Nephron (organoid): ENCODE measurements at regions not wholly inside any gene's neighbourhood (a gene's known extent, or its start where the extent isn't known, plus 50 kb on each side); places are given as distances from the start of the nearest gene placed in this dataset.

Source experiments
- H3K27ac Mint-ChIP-seq, 3 experiments: 2 replicates each; pipeline ENCODE4 v1.8.0; 2020; ENCODE audit warnings: mixed read lengths in 3 of 3, mild to moderate bottlenecking in 2 of 3, moderate library complexity in 1 of 3
- H3K27me3 Mint-ChIP-seq: 2 replicates; pipeline ENCODE4 v1.8.0; 2021; ENCODE audit warnings: low read depth, mild to moderate bottlenecking, moderate library complexity, mixed read lengths
- H3K36me3 Mint-ChIP-seq: 2 replicates; pipeline ENCODE4 v1.8.0; 2020; ENCODE audit warnings: low read depth, mixed read lengths
- H3K4me1 Mint-ChIP-seq: 2 replicates; pipeline ENCODE4 v1.8.0; 2020; ENCODE audit warnings: mixed read lengths
- H3K4me3 Mint-ChIP-seq, 3 experiments: 2 replicates each; pipeline ENCODE4 v1.8.0; 2020; ENCODE audit warnings: mild to moderate bottlenecking in 3 of 3, mixed read lengths in 3 of 3, moderate library complexity in 2 of 3
- H3K9me3 Mint-ChIP-seq: 2 replicates; pipeline ENCODE4 v1.8.0; 2020; ENCODE audit warnings: mixed read lengths
- CTCF ChIP-seq, 3 experiments: fragments of 200-600 bp; sonication (generic); IDR thresholded peaks; one replicate each; pipeline ENCODE4 v1.5.0; 2021; ENCODE audit warnings: antibody characterized with exemption in 3 of 3; ENCODE audit not compliant: unreplicated experiment in 3 of 3

GRCh38 chr16:76885776-76886537, 305.0 kb upstream of the MON1B start:
- no peaks in the 10 kb centered on the region for H3K9me3 Mint-ChIP-seq
- H3K27me3 Mint-ChIP-seq = peaks cover 4% of the 10 kb centered on the region
- TF ChIP-seq CTCF (IDR thresholded peaks at IDR 0.05; ENCODE audit: unreplicated experiment in 3 of 3) = no peak
- no peak overlapping the region for H3K27ac Mint-ChIP-seq
- H3K4me3 Mint-ChIP-seq = no peak overlapping the region
- no peaks in the 10 kb centered on the region for H3K36me3 Mint-ChIP-seq
- no peaks in the 10 kb centered on the region for H3K4me1 Mint-ChIP-seq

GRCh38 chr16:76897816-76898215, 293.2 kb upstream of the MON1B start:
- TF ChIP-seq CTCF (IDR thresholded peaks at IDR 0.05; ENCODE audit: unreplicated experiment in 3 of 3) = no peak
- Mint-ChIP-seq H3K9me3 (peaks cover 9% of the 10 kb centered on the region), H3K27ac (peak overlapping the region in 1 of 3 experiments; percentile 35), H3K27me3 (peaks cover 5% of the 10 kb centered on the region), H3K4me3 (no peak overlapping the region), H3K4me1 (no peaks in the 10 kb centered on the region), H3K36me3 (no peaks in the 10 kb centered on the region)

- peak overlapping the region in 2 of 3 experiments; percentile 32 to 90 for H3K27ac Mint-ChIP-seq
- H3K9me3 Mint-ChIP-seq = peaks cover 3% of the 10 kb centered on the region
- TF ChIP-seq CTCF (IDR thresholded peaks at IDR 0.05; ENCODE audit: unreplicated experiment in 3 of 3) = no peak
- H3K4me3 Mint-ChIP-seq = no peak overlapping the region
- H3K4me1 Mint-ChIP-seq = no peaks in the 10 kb centered on the region
- H3K27me3 Mint-ChIP-seq = peaks cover 5% of the 10 kb centered on the region
- no peaks in the 10 kb centered on the region for H3K36me3 Mint-ChIP-seq
These were observed 291.2 kb upstream of the MON1B start for GRCh38 chr16:76899767-76900166.

- peak overlapping the region; percentile 28 to 90 (median 32) for H3K27ac Mint-ChIP-seq
- no peaks in the 10 kb centered on the region for H3K36me3 Mint-ChIP-seq
- H3K4me1 Mint-ChIP-seq = no peaks in the 10 kb centered on the region
These were observed 290.4 kb upstream of the MON1B start for GRCh38 chr16:76900285-76901263.

GRCh38 chr16:76906552-76906951, 284.4 kb upstream of the MON1B start:
- TF ChIP-seq CTCF (IDR thresholded peaks at IDR 0.05; ENCODE audit: unreplicated experiment in 3 of 3) = no peak
- no peaks in the 10 kb centered on the region for H3K4me1 Mint-ChIP-seq
- H3K27me3 Mint-ChIP-seq = peaks cover 5% of the 10 kb centered on the region
- H3K27ac Mint-ChIP-seq = no peak overlapping the region
- no peaks in the 10 kb centered on the region for H3K9me3 Mint-ChIP-seq
- no peaks in the 10 kb centered on the region for H3K36me3 Mint-ChIP-seq
- H3K4me3 Mint-ChIP-seq = no peak overlapping the region

More at GRCh38 chr16:76900285-76901263, 290.4 kb upstream of the MON1B start:
- H3K4me3 Mint-ChIP-seq = peak overlapping the region in 1 of 3 experiments; percentile 24
- no peak for TF ChIP-seq CTCF (IDR thresholded peaks at IDR 0.05; ENCODE audit: unreplicated experiment in 3 of 3)
- peaks cover 5% of the 10 kb centered on the region for H3K27me3 Mint-ChIP-seq
- H3K9me3 Mint-ChIP-seq = no peaks in the 10 kb centered on the region
